ENCODE measurements at regions not wholly inside any gene's neighbourhood (a gene's known extent, or its start where the extent isn't known, plus 50 kb on each side); places are given as distances from the start of the nearest gene placed in this dataset.

GRCh38 chr3:5045961-5046360 is 66.7 kb downstream of the BHLHE40 start:
- H3K4me1 Mint-ChIP-seq, result no peaks in the 10 kb centered on the region
- WGBS, 2 experiments (ENCODE audit: insufficient coverage in 1 of 2, insufficient read length in 1 of 2), result 79 to 84% methylated on average over 2 of the region's 2 CpGs
- H3K9me3 ChIP-seq (ENCODE audit: control insufficient read depth, low read length), result no peaks in the 10 kb centered on the region

GRCh38 chr3:5047764-5048419 is 68.7 kb downstream of the BHLHE40 start:
- no peaks in the 10 kb centered on the region for H3K9me3 ChIP-seq (ENCODE audit: control insufficient read depth, low read length)
- H3K4me1 ChIP-seq (ENCODE audit: control insufficient read depth, insufficient read depth, low read length), result no peaks in the 10 kb centered on the region
- H3K27me3 ChIP-seq (ENCODE audit: control insufficient read depth, insufficient read depth, low read length, poor library complexity, severe bottlenecking), result no peaks in the 10 kb centered on the region
- no peak for DNase-seq
- TF ChIP-seq, protein P1, sequence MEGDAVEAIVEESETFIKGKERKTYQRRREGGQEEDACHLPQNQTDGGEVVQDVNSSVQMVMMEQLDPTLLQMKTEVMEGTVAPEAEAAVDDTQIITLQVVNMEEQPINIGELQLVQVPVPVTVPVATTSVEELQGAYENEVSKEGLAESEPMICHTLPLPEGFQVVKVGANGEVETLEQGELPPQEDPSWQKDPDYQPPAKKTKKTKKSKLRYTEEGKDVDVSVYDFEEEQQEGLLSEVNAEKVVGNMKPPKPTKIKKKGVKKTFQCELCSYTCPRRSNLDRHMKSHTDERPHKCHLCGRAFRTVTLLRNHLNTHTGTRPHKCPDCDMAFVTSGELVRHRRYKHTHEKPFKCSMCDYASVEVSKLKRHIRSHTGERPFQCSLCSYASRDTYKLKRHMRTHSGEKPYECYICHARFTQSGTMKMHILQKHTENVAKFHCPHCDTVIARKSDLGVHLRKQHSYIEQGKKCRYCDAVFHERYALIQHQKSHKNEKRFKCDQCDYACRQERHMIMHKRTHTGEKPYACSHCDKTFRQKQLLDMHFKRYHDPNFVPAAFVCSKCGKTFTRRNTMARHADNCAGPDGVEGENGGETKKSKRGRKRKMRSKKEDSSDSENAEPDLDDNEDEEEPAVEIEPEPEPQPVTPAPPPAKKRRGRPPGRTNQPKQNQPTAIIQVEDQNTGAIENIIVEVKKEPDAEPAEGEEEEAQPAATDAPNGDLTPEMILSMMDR (conservative IDR thresholded peaks at IDR 0.05), result no peak
- no peaks in the 10 kb centered on the region for H3K36me3 Mint-ChIP-seq (ENCODE audit: low read depth)
- no peak overlapping the region for H3K9ac ChIP-seq (ENCODE audit: extremely low read depth, low read length, poor library complexity, severe bottlenecking)
- 87 to 88% methylated on average over 3 of the region's 3 CpGs for WGBS, 2 experiments (ENCODE audit: insufficient coverage in 1 of 2, insufficient read length in 1 of 2)
- no peak overlapping the region for H3K27ac ChIP-seq (ENCODE audit: low read depth, low read length)
- H3K27ac Mint-ChIP-seq, result no peak overlapping the region
- H3K9me3 Mint-ChIP-seq, result peaks cover 4% of the 10 kb centered on the region
- H3K36me3 ChIP-seq (ENCODE audit: control insufficient read depth, insufficient read depth, low read length), result no peaks in the 10 kb centered on the region
- H3K27me3 Mint-ChIP-seq (ENCODE audit: insufficient read depth), result no peaks in the 10 kb centered on the region
- H3K4me3 ChIP-seq (ENCODE audit: low read length), result no peak overlapping the region
- H3K4me3 Mint-ChIP-seq, result no peak overlapping the region
- H3K4me1 Mint-ChIP-seq, result no peaks in the 10 kb centered on the region

More at GRCh38 chr3:5045961-5046360, 66.7 kb downstream of the BHLHE40 start:
- Mint-ChIP-seq H3K4me3 (no peak overlapping the region), H3K27me3 (ENCODE audit: insufficient read depth) (no peaks in the 10 kb centered on the region), H3K9me3 (peaks cover 4% of the 10 kb centered on the region), H3K27ac (no peak overlapping the region), H3K36me3 (ENCODE audit: low read depth) (no peaks in the 10 kb centered on the region)
- no peak overlapping the region for H3K4me3 ChIP-seq (ENCODE audit: low read length)
- TF ChIP-seq, protein P1 (conservative IDR thresholded peaks at IDR 0.05), result no peak
- H3K9ac ChIP-seq (ENCODE audit: extremely low read depth, low read length, poor library complexity, severe bottlenecking), result no peak overlapping the region
- no peaks in the 10 kb centered on the region for H3K4me1 ChIP-seq (ENCODE audit: control insufficient read depth, insufficient read depth, low read length)
- DNase-seq, result no peak
- no peak overlapping the region for H3K27ac ChIP-seq (ENCODE audit: low read depth, low read length)
- H3K36me3 ChIP-seq (ENCODE audit: control insufficient read depth, insufficient read depth, low read length), result no peaks in the 10 kb centered on the region
- H3K27me3 ChIP-seq (ENCODE audit: control insufficient read depth, insufficient read depth, low read length, poor library complexity, severe bottlenecking), result no peaks in the 10 kb centered on the region

- no peak overlapping the region for H3K9ac ChIP-seq (ENCODE audit: extremely low read depth, low read length, poor library complexity, severe bottlenecking)
- no peaks in the 10 kb centered on the region for H3K9me3 ChIP-seq (ENCODE audit: control insufficient read depth, low read length)
- no peaks in the 10 kb centered on the region for H3K27me3 ChIP-seq (ENCODE audit: control insufficient read depth, insufficient read depth, low read length, poor library complexity, severe bottlenecking)
- no peak overlapping the region for H3K27ac ChIP-seq (ENCODE audit: low read depth, low read length)
- no peak overlapping the region for H3K27ac Mint-ChIP-seq
- no peaks in the 10 kb centered on the region for H3K27me3 Mint-ChIP-seq (ENCODE audit: insufficient read depth)
- H3K4me1 ChIP-seq (ENCODE audit: control insufficient read depth, insufficient read depth, low read length), result no peaks in the 10 kb centered on the region
- 85 to 92% methylated on average over 2 to 3 of the region's 3 CpGs for WGBS, 2 experiments (ENCODE audit: insufficient coverage in 1 of 2, insufficient read length in 1 of 2)
- TF ChIP-seq, protein P1 (conservative IDR thresholded peaks at IDR 0.05), result no peak
- H3K36me3 Mint-ChIP-seq (ENCODE audit: low read depth), result no peaks in the 10 kb centered on the region
- H3K4me3 Mint-ChIP-seq, result no peak overlapping the region
- no peak overlapping the region for H3K4me3 ChIP-seq (ENCODE audit: low read length)
- DNase-seq, result no peak
- H3K9me3 Mint-ChIP-seq, result peaks cover 4% of the 10 kb centered on the region
- H3K36me3 ChIP-seq (ENCODE audit: control insufficient read depth, insufficient read depth, low read length), result no peaks in the 10 kb centered on the region
- H3K4me1 Mint-ChIP-seq, result no peaks in the 10 kb centered on the region
These were observed 70.3 kb upstream of the ARL8B start for GRCh38 chr3:5051772-5052171.

Data from endodermal cell (in vitro differentiated cells).